BLaER1 (cell line): ENCODE measurements at regions not wholly inside any gene's neighbourhood (a gene's known extent, or its start where the extent isn't known, plus 50 kb on each side); places are given as distances from the start of the nearest gene placed in this dataset.

ENCODE experiments used
- H3K27ac ChIP-seq: shearing (Covaris generic); formaldehyde crosslinking; 2 replicates; pipeline ENCODE4 v1.8.1; 2022
- H3K27me3 ChIP-seq: shearing (Covaris generic); formaldehyde crosslinking; 2 replicates; pipeline ENCODE4 v1.8.1; 2022
- H3K36me3 ChIP-seq: shearing (Covaris generic); formaldehyde crosslinking; 2 replicates; pipeline ENCODE4 v1.8.1; 2022
- H3K4me1 ChIP-seq: shearing (Covaris generic); formaldehyde crosslinking; 2 replicates; pipeline ENCODE4 v1.8.1; 2022
- H3K4me2 ChIP-seq: shearing (Covaris generic); formaldehyde crosslinking; 2 replicates; pipeline ENCODE4 v1.8.1; 2022
- H3K4me3 ChIP-seq: shearing (Covaris generic); formaldehyde crosslinking; 2 replicates; pipeline ENCODE4 v1.8.1; 2022
- H3K9ac ChIP-seq: shearing (Covaris generic); formaldehyde crosslinking; 2 replicates; pipeline ENCODE4 v1.8.1; 2022
- H3K9me3 ChIP-seq: shearing (Covaris generic); formaldehyde crosslinking; 2 replicates; pipeline ENCODE4 v1.8.1; 2022
- H4K20me1 ChIP-seq: shearing (Covaris generic); formaldehyde crosslinking; 2 replicates; pipeline ENCODE4 v1.8.1; 2022
- Cebpa-rat ChIP-seq: shearing (Covaris generic); IDR thresholded peaks from 2 replicates; pipeline ENCODE4 v1.8.1; 2022

DNA sequence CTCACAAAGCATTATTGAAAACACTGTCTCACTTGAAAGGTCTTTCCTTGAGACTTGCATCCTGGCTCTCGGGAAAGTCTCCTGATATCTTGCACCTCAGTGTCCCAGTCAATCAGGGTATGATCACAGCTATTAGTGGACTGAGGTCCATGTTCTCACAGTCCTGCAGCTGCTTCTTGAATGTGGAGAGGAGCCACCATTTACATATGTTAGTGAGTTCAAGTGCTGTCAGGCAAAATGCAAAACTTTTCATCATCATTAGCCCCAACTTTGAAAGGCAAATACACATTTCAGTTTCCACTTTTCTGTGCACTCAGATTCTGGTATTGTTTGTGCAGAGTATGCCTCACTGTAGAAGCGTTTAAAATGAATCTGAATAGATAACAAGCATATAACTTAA is 111.6 kb downstream of the SNX18 start:
- peaks cover 8% of the 10 kb centered on the region for H3K4me1 ChIP-seq
- H3K27ac ChIP-seq, result no peak overlapping the region
- no peak overlapping the region for H3K4me3 ChIP-seq
- H3K9ac ChIP-seq, result no peak overlapping the region
- no peaks in the 10 kb centered on the region for H4K20me1 ChIP-seq
- H3K4me2 ChIP-seq, result no peak overlapping the region
- H3K9me3 ChIP-seq, result peaks cover 7% of the 10 kb centered on the region
- no peaks in the 10 kb centered on the region for H3K27me3 ChIP-seq
- no peak for TF ChIP-seq Cebpa-rat
- H3K36me3 ChIP-seq, result no peaks in the 10 kb centered on the region

DNA sequence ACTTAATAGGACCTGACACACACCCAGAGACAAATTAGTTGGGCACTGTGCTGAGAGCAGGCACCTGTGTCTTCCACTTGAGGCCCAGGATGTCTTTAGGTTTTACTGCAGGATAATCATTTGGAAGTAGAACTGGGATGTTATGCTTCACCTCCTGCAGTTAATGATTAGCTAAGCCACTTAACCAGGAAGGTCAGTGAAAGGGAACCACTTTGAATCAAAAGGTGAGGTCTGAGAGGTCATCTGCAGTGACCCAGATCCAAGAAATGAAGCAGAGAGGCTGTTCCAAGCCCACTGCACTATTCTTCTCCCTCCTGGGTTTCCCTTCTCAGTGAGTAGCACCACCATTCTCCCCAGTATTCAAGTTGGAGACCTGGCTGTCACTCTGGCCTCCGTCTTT is 110.5 kb downstream of the SNX18 start:
- no peak overlapping the region for H3K4me2 ChIP-seq
- H4K20me1 ChIP-seq, result no peaks in the 10 kb centered on the region
- no peaks in the 10 kb centered on the region for H3K36me3 ChIP-seq
- no peak overlapping the region for H3K9ac ChIP-seq
- H3K27me3 ChIP-seq, result no peaks in the 10 kb centered on the region
- peaks cover 8% of the 10 kb centered on the region for H3K4me1 ChIP-seq
- H3K4me3 ChIP-seq, result no peak overlapping the region
- no peak for TF ChIP-seq Cebpa-rat
- H3K27ac ChIP-seq, result no peak overlapping the region
- peaks cover 7% of the 10 kb centered on the region for H3K9me3 ChIP-seq

DNA sequence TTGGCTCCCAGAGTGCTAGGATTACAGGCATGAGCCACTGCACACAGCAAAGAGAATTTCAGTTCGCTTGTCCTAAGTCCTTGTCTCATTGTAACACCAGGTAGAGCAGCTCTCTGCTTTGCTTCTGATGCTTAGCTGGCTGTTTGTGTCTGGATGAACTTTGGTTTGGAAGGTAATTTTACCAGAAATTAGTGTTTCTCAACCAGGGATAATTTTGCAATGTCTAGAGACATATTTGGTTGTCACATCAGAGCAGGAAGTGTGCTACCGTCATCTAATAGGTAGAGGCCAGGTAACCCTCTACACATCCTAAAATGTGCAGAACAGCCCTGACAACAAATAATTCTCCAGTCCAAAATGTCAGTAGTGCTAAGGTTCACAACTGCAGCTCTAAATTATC is 108.8 kb downstream of the SNX18 start:
- Histone ChIP-seq H3K4me2 (no peak overlapping the region), H3K27me3 (no peaks in the 10 kb centered on the region), H3K4me1 (peaks cover 8% of the 10 kb centered on the region), H3K4me3 (no peak overlapping the region), H3K9ac (no peak overlapping the region), H3K27ac (no peak overlapping the region), H4K20me1 (no peaks in the 10 kb centered on the region), H3K36me3 (no peaks in the 10 kb centered on the region), H3K9me3 (peaks cover 7% of the 10 kb centered on the region)
- TF ChIP-seq Cebpa-rat, result no peak

GRCh38 chr5:54624805-54625568 is 107.4 kb downstream of the SNX18 start:
- TF ChIP-seq Cebpa-rat, result no peak
- peaks cover 8% of the 10 kb centered on the region for H3K4me1 ChIP-seq
- H3K9me3 ChIP-seq, result peaks cover 4% of the 10 kb centered on the region
- no peak overlapping the region for H3K4me3 ChIP-seq
- H3K27ac ChIP-seq, result no peak overlapping the region
- no peaks in the 10 kb centered on the region for H4K20me1 ChIP-seq
- H3K36me3 ChIP-seq, result no peaks in the 10 kb centered on the region
- H3K9ac ChIP-seq, result no peak overlapping the region
- H3K4me2 ChIP-seq, result peak overlapping the region; percentile 2; the same call in 1 of the 2 replicates
- no peaks in the 10 kb centered on the region for H3K27me3 ChIP-seq

DNA sequence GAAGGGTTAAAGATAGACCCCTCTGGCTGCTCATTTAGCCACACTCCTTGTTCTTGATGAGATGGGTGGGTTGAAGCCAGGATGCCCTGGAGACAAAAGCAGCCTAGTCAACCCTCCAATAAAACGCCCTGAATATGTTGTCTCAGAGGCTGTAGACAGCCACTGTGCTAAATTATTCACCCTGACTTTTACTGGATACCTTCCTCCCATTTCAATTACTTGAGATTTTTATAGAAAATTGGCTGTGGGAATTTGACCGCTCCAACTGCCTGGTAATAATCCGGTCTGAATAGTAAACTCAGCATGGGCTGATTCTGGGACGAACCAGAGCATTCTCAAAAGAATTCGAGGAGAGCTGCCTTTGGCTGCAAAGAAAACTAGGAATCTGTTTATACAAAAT is 104.2 kb downstream of the SNX18 start:
- H3K9ac ChIP-seq, result no peak overlapping the region
- H3K27ac ChIP-seq, result no peak overlapping the region
- H3K27me3 ChIP-seq, result no peaks in the 10 kb centered on the region
- H3K9me3 ChIP-seq, result no peaks in the 10 kb centered on the region
- peaks cover 8% of the 10 kb centered on the region for H3K4me1 ChIP-seq
- H3K36me3 ChIP-seq, result no peaks in the 10 kb centered on the region
- no peak for TF ChIP-seq Cebpa-rat
- H3K4me3 ChIP-seq, result no peak overlapping the region
- no peak overlapping the region for H3K4me2 ChIP-seq
- no peaks in the 10 kb centered on the region for H4K20me1 ChIP-seq

DNA sequence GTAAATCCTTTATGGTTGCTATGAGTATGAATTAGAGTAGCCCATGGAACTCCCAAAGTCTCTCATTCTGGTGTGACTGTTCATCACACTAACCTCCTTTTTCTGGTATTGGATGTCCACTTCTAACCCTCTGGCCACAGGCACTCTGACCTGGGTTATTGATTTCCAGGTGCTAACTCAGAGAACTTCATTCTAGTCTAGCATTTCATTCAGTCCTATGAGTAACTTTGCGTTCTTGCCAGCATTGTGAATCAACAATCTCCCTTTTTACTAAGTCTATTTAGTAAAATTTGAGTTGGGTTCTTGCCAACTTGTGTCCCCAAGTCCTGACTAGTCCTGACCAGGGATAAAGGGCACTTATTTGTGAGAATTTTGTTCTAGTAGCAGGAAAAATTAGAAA is 103.5 kb downstream of the SNX18 start:
- no peak overlapping the region for H3K4me2 ChIP-seq
- no peak overlapping the region for H3K27ac ChIP-seq
- H4K20me1 ChIP-seq, result no peaks in the 10 kb centered on the region
- no peak overlapping the region for H3K4me3 ChIP-seq
- no peak for TF ChIP-seq Cebpa-rat
- H3K27me3 ChIP-seq, result no peaks in the 10 kb centered on the region
- H3K4me1 ChIP-seq, result peaks cover 8% of the 10 kb centered on the region
- no peaks in the 10 kb centered on the region for H3K9me3 ChIP-seq
- no peaks in the 10 kb centered on the region for H3K36me3 ChIP-seq
- H3K9ac ChIP-seq, result no peak overlapping the region

GRCh38 chr5:54620141-54620933 is 102.8 kb downstream of the SNX18 start:
- H3K27me3 ChIP-seq, result no peaks in the 10 kb centered on the region
- H4K20me1 ChIP-seq, result no peaks in the 10 kb centered on the region
- TF ChIP-seq Cebpa-rat, result no peak
- peaks cover 8% of the 10 kb centered on the region for H3K4me1 ChIP-seq
- H3K9me3 ChIP-seq, result no peaks in the 10 kb centered on the region
- no peak overlapping the region for H3K9ac ChIP-seq
- H3K27ac ChIP-seq, result no peak overlapping the region
- no peak overlapping the region for H3K4me3 ChIP-seq
- no peak overlapping the region for H3K4me2 ChIP-seq
- H3K36me3 ChIP-seq, result no peaks in the 10 kb centered on the region

GRCh38 chr5:54619731-54620130 is 102.2 kb downstream of the SNX18 start:
- Histone ChIP-seq H3K27ac (no peak overlapping the region), H3K4me3 (no peak overlapping the region), H3K9me3 (no peaks in the 10 kb centered on the region), H3K27me3 (no peaks in the 10 kb centered on the region), H3K4me2 (no peak overlapping the region), H3K36me3 (no peaks in the 10 kb centered on the region), H3K4me1 (peaks cover 2% of the 10 kb centered on the region), H4K20me1 (no peaks in the 10 kb centered on the region), H3K9ac (no peak overlapping the region)
- no peak for TF ChIP-seq Cebpa-rat

- TF ChIP-seq Cebpa-rat, result no peak
- Histone ChIP-seq H3K9ac (no peak overlapping the region), H3K9me3 (no peaks in the 10 kb centered on the region), H3K27me3 (no peaks in the 10 kb centered on the region), H4K20me1 (no peaks in the 10 kb centered on the region), H3K27ac (no peak overlapping the region), H3K4me1 (peaks cover 8% of the 10 kb centered on the region), H3K4me3 (no peak overlapping the region), H3K4me2 (no peak overlapping the region), H3K36me3 (no peaks in the 10 kb centered on the region)
Observed at GRCh38 chr5:54616518-54617220, 99.1 kb downstream of the SNX18 start.

GRCh38 chr5:54616031-54616430 is 98.5 kb downstream of the SNX18 start:
- Histone ChIP-seq H3K27ac (no peak overlapping the region), H3K4me1 (peaks cover 15% of the 10 kb centered on the region), H3K27me3 (no peaks in the 10 kb centered on the region), H3K9me3 (no peaks in the 10 kb centered on the region), H3K4me3 (no peak overlapping the region), H3K9ac (no peak overlapping the region), H3K4me2 (no peak overlapping the region), H4K20me1 (no peaks in the 10 kb centered on the region), H3K36me3 (no peaks in the 10 kb centered on the region)
- TF ChIP-seq Cebpa-rat, result no peak
